Stimulated activated CD4-positive, alpha-beta T cell treated with anti-CD3 and anti-CD28 coated beads, Interleukin-2, amount 100 ng/mL, for 48 hours (primary cell): ENCODE measurements at regions not wholly inside any gene's neighbourhood (a gene's known extent, or its start where the extent isn't known, plus 50 kb on each side); places are given as distances from the start of the nearest gene placed in this dataset.
"Not testable (repeated sequence)": the region's sequence is repeated elsewhere in the genome, so short reads cannot be mapped to it uniquely, and the experiment has no call there.

ENCODE experiments used
- DNase-seq, 2 donors: peaks; one replicate each; pipeline ENCODE4 v3.0.0-alpha.2; 2020

- DNase-seq: no peak
Measured at GRCh38 chr11:22078063-22078462, 114.8 kb upstream of the ANO5 start.

GRCh38 chr11:22079133-22079872 lies 113.6 kb upstream of the ANO5 start:
- DNase-seq: no peak

- no peak for DNase-seq
Measured at GRCh38 chr11:22082178-22082577, 110.7 kb upstream of the ANO5 start.

GRCh38 chr11:22082788-22083187 lies 110.1 kb upstream of the ANO5 start:
- no peak for DNase-seq

- no peak for DNase-seq
Measured at GRCh38 chr11:22084056-22084455, 108.8 kb upstream of the ANO5 start.

GRCh38 chr11:22084564-22084963 lies 108.3 kb upstream of the ANO5 start:
- DNase-seq: no peak

- no peak for DNase-seq
Measured at GRCh38 chr11:22089609-22090008, 103.3 kb upstream of the ANO5 start.

GRCh38 chr11:22106566-22106965 lies 86.3 kb upstream of the ANO5 start:
- no peak for DNase-seq

- DNase-seq: no peak
Measured at GRCh38 chr11:22115470-22116029, 77.3 kb upstream of the ANO5 start.

- not testable (repeated sequence) for DNase-seq
Measured at GRCh38 chr11:22127981-22128380, 64.9 kb upstream of the ANO5 start.

- DNase-seq: no peak
Measured at GRCh38 chr11:22130462-22131053, 62.3 kb upstream of the ANO5 start.

- no peak for DNase-seq
Measured at GRCh38 chr11:22133776-22134175, 59.1 kb upstream of the ANO5 start.

GRCh38 chr11:22138264-22138663 lies 54.6 kb upstream of the ANO5 start:
- DNase-seq: no peak
